GM13977 (cell line): ENCODE measurements at regions not wholly inside any gene's neighbourhood (a gene's known extent, or its start where the extent isn't known, plus 50 kb on each side); places are given as distances from the start of the nearest gene placed in this dataset.
"Not testable (repeated sequence)": the region's sequence is repeated elsewhere in the genome, so short reads cannot be mapped to it uniquely, and the experiment has no call there.

Experiments used
- DNase-seq: peaks from one replicate; pipeline ENCODE4 v3.0.0; 2012; ENCODE audit warnings: low spot score
- in situ Hi-C: fragments of 300-500 bp; cut with MboI; formaldehyde crosslinking; loops from one replicate; pipeline ENCODE4 v1.12.0; 2022; ENCODE audit warnings: low sequenced_read_pairs, low pct_unique_long_range_greater_than_20kb, mixed read lengths, inconsistent platforms; ENCODE audit not compliant: unreplicated experiment
- TF ChIP-seq, protein P1 (sequence below): IDR thresholded peaks from 2 replicates; pipeline ENCODE4 v1.5.1; 2012; ENCODE audit warnings: mild to moderate bottlenecking, control low read depth; ENCODE audit not compliant: insufficient read depth; ENCODE audit errors: extremely low read depth, missing control alignments

- TF ChIP-seq, protein P1, sequence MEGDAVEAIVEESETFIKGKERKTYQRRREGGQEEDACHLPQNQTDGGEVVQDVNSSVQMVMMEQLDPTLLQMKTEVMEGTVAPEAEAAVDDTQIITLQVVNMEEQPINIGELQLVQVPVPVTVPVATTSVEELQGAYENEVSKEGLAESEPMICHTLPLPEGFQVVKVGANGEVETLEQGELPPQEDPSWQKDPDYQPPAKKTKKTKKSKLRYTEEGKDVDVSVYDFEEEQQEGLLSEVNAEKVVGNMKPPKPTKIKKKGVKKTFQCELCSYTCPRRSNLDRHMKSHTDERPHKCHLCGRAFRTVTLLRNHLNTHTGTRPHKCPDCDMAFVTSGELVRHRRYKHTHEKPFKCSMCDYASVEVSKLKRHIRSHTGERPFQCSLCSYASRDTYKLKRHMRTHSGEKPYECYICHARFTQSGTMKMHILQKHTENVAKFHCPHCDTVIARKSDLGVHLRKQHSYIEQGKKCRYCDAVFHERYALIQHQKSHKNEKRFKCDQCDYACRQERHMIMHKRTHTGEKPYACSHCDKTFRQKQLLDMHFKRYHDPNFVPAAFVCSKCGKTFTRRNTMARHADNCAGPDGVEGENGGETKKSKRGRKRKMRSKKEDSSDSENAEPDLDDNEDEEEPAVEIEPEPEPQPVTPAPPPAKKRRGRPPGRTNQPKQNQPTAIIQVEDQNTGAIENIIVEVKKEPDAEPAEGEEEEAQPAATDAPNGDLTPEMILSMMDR: no peak
- no peak for DNase-seq
- in situ Hi-C loops: no loop called here
These were observed 66.3 kb upstream of the XPO1 start for GRCh38 chr2:61604433-61604832.

DNA sequence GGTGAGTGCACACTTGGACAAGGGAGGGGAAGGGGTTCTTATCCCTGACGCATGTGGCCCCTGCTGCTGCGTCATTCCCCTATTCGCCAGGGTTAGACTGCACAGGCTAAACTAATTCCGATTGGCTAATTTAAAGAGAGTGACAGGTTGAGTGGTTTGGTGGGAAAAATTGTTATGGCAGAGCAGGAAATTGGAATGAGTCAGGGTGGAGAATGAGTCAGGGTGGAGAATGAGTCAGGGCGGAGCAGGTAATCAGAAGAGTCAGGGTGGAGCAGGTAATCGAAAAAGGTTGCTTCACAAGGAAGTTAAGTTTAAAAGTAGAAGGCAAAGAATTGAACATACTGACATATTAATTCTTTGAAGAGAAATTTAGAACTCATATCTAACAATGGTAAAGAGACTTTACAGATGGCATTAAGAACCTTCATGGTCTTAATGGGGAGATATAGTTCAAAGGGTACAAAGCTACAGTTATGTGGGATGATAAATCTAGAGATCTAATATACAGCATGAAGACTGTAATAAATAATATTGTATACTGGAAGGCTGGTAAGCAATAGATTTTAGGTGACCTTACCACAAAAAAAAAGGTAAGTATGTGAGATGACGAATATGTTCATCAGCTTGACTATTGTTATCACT, 60.5 kb upstream of the XPO1 start:
- DNase-seq, in situ Hi-C loops: not testable (repeated sequence)

DNA sequence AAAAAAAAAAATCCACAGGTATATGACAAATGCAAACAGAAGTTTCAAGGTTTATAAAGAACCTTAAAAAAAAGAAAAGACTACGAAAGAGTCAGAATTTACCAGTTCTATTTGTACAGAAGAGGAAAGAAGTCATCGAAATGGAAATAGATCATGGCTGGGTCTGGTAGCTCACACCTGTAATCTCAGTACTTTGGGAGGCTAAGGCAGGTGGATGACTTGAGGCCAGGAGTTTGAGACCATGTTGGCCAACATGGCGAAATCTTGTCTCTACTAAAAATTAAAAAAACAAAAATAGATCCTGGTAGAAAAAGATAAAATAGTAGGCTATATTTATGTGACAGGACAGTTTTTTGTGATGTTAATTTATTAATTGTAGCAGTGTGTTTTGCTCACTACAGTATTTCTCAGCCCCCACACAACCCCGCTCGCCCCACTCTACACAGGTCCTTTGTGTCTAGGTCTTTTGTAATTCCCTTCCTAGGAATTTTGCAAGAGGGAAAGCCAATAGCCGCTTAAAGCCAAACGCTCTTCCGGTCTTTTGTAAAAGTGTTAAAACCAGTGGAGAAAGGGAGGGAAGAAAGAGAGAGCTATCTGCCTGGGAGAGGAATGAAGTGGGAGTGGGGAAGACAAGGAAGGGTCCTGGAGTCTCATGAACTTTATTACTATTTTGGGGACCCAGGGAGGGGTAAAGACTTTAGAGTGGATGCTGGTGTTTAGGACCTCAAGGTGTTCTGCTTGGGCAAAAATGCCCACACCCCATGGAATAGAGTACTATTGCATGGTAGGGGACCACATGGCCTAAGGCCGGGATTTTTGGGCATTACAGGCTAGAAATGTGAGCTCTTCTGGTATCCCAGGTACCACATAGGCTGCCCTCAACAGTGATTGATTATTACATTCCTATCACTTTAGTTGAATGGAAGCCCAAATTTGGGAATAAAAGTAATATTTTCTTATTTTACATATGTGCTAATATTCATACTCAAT, 59.4 kb upstream of the XPO1 start:
- DNase-seq: no peak
- TF ChIP-seq, protein P1: no peak
- in situ Hi-C loops: no loop called here

GRCh38 chr2:61594201-61594600, 56.0 kb upstream of the XPO1 start:
- DNase-seq, in situ Hi-C loops: not testable (repeated sequence)

GRCh38 chr2:61593648-61594047, 55.5 kb upstream of the XPO1 start:
- DNase-seq, in situ Hi-C loops: not testable (repeated sequence)

DNA sequence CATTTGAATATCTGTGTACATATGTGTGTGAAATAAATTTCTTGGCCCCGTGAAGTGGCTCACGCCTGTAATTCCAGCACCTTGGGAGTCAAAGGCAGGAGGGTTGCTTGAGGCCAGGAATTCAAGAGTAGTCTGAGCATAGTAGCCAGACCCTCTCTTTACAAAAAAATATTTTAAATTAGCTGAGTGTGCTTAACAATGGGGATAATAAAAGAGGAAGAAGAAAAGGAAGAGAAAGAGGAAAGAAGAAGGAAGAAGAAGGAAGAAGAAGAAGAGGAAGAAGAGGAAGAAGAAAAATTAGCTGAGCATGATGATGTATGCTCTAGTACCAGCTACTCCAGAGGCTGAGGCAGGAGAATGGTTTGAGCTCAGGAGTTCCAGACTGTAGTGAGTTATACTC, 52.1 kb upstream of the XPO1 start:
- DNase-seq: no peak
- in situ Hi-C loops: no loop called here
- TF ChIP-seq, protein P1: no peak

DNA sequence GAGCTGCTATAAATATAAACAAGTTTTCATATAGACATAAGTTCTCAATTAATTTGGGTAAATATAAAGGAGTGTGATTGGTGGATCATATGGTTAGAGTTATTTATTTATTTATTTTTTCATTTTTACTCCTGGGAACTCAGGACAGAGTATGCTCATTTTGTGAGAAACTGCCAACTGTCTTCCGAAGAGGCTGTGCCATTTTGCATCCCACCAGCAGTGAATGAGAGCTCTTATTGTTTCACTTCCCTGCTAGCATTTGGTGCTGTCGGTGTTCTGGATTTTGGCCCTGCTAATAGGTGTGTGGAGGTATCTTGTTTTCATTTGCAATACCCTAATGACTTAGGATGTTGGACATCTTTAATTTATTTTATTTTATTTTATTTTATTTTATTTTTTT, 50.4 kb upstream of the XPO1 start:
- in situ Hi-C loops: no loop called here
- TF ChIP-seq, protein P1: no peak
- DNase-seq: no peak
